ENCODE measurements at regions not wholly inside any gene's neighbourhood (a gene's known extent, or its start where the extent isn't known, plus 50 kb on each side); places are given as distances from the start of the nearest gene placed in this dataset.

DNA sequence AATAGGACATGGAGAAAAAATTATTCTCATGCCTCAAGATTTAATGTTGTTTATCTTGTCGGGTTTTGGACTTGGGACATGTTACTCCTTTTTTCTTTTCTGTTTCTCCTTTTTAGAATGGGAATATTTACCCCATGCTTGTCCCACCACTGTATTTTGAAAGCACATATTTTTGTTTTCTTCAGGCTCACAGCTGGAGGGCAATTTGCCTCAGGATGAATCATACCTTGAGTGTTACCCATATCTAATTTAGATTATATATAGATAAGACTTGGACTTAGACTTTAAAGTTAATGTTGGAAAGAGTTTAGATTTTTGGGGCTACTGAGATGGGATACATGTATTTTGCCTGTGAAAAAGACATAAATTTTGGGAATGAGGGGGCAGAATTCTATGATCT is 541.6 kb upstream of the MAN1A1 start:
- TF ChIP-seq, protein P1, sequence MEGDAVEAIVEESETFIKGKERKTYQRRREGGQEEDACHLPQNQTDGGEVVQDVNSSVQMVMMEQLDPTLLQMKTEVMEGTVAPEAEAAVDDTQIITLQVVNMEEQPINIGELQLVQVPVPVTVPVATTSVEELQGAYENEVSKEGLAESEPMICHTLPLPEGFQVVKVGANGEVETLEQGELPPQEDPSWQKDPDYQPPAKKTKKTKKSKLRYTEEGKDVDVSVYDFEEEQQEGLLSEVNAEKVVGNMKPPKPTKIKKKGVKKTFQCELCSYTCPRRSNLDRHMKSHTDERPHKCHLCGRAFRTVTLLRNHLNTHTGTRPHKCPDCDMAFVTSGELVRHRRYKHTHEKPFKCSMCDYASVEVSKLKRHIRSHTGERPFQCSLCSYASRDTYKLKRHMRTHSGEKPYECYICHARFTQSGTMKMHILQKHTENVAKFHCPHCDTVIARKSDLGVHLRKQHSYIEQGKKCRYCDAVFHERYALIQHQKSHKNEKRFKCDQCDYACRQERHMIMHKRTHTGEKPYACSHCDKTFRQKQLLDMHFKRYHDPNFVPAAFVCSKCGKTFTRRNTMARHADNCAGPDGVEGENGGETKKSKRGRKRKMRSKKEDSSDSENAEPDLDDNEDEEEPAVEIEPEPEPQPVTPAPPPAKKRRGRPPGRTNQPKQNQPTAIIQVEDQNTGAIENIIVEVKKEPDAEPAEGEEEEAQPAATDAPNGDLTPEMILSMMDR (IDR thresholded peaks at IDR 0.05; ENCODE audit: poor library complexity, severe bottlenecking) = no peak
- TF ChIP-seq, protein P2, sequence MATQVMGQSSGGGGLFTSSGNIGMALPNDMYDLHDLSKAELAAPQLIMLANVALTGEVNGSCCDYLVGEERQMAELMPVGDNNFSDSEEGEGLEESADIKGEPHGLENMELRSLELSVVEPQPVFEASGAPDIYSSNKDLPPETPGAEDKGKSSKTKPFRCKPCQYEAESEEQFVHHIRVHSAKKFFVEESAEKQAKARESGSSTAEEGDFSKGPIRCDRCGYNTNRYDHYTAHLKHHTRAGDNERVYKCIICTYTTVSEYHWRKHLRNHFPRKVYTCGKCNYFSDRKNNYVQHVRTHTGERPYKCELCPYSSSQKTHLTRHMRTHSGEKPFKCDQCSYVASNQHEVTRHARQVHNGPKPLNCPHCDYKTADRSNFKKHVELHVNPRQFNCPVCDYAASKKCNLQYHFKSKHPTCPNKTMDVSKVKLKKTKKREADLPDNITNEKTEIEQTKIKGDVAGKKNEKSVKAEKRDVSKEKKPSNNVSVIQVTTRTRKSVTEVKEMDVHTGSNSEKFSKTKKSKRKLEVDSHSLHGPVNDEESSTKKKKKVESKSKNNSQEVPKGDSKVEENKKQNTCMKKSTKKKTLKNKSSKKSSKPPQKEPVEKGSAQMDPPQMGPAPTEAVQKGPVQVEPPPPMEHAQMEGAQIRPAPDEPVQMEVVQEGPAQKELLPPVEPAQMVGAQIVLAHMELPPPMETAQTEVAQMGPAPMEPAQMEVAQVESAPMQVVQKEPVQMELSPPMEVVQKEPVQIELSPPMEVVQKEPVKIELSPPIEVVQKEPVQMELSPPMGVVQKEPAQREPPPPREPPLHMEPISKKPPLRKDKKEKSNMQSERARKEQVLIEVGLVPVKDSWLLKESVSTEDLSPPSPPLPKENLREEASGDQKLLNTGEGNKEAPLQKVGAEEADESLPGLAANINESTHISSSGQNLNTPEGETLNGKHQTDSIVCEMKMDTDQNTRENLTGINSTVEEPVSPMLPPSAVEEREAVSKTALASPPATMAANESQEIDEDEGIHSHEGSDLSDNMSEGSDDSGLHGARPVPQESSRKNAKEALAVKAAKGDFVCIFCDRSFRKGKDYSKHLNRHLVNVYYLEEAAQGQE (IDR thresholded peaks at IDR 0.05; ENCODE audit: borderline replicate concordance) = no peak
- TF ChIP-seq RAD21 (conservative IDR thresholded peaks at IDR 0.05) = no peak
- TF ChIP-seq EP300 (conservative IDR thresholded peaks at IDR 0.05; ENCODE audit: poor library complexity, severe bottlenecking) = no peak
- no peak for TF ChIP-seq EZH2 (IDR thresholded peaks at IDR 0.05; ENCODE audit: borderline replicate concordance, insufficient read depth, low read length, poor library complexity, severe bottlenecking)

All from neural cell (in vitro differentiated cells).